ELR (cell line): ENCODE measurements at regions not wholly inside any gene's neighbourhood (a gene's known extent, or its start where the extent isn't known, plus 50 kb on each side); places are given as distances from the start of the nearest gene placed in this dataset.

Experiments
- DNase-seq: peaks from one replicate; pipeline ENCODE4 v3.0.0-alpha.2; 2015; ENCODE audit warnings: low read depth

DNA sequence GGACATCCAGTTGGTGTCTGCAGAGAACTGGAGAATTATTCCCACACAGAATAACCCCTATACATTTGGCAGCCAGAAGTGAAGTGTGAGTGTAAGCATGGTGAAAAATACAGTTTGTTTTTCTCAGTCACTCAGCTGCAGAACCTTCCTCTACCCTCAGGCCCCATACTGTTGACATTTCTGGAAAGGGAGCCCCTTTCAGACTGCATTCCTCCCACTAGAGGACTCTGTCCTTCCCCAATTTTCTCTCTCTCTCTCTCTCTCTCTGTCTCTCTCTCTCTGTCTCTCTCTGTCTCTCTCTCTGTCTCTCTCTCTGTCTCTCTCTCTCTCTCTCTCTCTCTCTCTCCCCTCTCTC lies 86.8 kb upstream of the STEAP1B start:
- DNase-seq, result peak; percentile 79

DNA sequence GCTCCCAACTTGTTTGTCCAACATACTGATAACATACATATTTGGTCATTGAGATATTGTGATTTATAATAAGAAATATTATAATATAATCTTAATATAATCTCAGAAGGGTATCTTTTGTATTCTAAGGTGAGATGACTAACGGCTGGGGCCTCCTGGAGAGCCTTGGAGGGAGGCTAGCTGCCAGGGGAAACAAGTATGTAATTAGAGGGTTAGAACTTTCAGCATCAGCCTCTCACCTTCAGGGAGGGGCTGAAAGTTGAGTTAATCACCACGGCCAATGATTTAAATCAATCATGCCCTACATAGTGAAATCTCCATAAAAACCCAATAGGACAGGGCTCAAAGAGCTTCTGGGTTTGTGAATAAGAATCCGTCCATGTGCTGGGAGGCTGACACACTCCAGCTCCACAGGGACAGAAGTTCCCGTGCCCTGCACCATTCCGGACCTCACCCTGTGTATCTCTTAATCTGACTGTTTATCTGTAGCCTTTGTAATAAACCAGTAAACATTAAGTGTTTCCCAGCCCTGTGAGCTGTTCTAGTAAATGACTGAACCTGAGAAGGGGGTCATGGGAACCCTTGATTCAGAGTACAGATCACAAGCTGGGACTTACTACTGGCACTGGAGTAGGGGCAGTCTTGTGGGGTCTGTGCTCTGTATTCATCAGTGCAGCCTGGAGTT lies 86.3 kb upstream of the STEAP1B start:
- peak; percentile 48 for DNase-seq

DNA sequence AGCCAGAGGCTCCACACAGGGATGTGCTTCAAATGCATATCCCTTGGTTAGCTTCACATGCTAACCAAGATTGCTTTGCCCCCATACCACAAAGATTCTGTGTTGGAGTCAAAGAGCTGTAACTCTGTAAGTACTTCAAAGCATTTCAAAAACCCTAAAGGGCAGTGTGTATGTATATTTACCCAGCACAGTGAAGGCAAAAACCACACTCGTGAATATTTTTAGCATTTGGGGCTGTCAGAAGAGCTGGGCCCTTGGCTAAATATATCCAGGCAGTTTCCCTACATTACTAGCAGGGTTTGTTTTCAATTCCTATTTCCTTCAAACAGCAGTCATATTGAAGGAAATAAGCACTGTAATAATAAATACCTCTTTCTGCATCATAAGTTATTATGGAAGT lies 84.2 kb upstream of the STEAP1B start:
- no peak for DNase-seq

DNA sequence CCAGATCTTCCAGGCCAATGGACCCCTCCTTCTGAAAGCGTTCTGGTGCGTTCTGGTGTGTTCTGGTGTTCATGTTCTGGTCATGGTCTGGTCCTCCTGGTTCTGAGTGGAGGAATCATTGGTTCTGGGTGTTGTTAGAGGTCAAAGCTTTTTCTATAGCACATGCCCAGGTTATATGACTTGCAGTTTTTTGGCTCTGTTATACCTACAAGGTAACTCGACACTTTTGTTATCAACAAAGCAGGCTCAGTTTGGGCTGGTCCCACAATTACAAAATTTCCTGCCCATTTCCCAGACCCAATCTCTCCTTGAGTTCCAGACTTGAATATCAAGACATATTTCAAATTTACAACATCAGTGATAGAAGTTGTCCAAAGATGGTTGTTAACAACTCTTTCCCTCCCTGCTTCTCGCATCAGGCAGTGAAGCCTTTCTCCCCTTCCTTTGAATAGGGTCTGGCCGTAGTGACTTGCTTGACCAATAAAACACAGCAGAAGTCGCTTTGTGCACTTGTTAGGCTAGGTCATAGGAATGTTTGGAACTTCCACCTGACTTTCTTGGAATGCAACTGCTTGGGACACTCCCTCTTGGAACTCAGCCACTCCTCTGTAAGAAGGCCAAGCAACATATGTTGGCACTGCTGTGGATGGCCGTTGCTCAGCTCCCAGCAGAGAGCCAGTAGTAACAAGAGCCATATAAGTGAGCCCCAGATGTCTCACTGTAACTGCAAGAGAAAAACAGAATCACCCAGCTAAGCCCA lies 83.1 kb upstream of the STEAP1B start:
- peak; percentile 94 for DNase-seq

- DNase-seq, result no peak
These were observed 81.1 kb upstream of the STEAP1B start for GRCh38 chr7:22581099-22581498.

- DNase-seq, result no peak
These were observed 80.0 kb upstream of the STEAP1B start for GRCh38 chr7:22579961-22580360.

- DNase-seq, result peak; percentile 99
These were observed 78.2 kb upstream of the STEAP1B start for GRCh38 chr7:22578007-22578733.

DNA sequence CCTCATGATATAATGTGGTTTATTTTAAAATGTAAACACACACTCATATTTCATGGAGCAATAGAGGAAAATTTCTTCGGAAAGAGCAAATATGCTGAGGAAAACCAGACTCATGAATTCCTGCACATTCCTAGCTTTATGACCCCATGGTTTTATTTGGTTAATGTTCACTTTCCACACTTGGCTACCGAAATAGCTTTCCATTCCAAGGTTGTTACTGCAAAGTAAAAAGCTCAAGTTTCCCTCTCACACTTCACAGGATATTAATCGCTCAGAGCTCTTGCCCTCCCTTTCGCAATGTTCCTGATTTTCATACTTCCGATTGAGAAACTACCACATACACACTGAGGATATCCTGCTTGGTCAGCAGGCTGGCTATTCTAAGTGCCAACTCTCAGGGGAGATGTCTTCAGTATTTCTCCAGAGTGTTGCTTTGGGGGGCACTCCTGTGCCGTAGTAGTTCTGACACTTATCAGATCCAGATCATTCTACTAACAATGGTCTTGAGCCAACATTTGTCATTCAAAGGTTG lies 77.5 kb upstream of the STEAP1B start:
- peak; percentile 95 for DNase-seq

GRCh38 chr7:22576612-22577469 lies 76.9 kb upstream of the STEAP1B start:
- no peak for DNase-seq

DNA sequence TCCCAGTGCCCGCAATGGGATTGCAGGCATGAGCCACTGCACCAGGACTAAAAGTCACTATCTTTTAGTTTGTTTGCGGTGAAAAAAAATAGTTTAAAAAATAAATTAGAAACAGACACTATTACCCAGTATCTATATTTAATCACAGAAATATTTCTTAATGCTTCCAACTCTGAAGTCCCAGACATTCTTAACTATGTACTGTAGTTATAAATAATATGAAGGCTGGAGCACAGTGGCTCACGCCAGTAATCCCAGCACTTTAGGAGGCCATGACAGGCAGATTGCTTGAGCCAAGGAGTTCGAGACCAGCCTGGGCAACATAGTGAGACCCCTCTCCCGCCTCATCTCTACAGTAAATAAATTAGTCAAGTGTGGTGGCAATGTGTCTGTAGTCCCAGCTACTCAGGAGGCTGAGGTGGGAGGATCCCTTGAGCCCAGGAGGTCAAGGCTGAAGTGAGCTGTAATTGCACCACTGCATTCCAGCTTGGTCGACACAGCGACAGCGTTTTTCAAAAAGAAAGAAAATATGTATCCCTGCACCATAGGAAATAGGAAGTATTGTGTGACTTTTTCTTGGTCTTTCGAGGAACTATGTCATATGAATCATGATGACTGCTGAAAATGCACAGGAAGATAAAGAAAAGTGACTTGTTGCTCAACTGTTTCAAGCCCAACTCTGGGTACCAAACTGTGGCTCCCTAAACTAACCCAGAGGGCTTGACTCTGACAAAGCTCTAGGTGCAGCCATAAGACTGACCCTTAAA lies 74.9 kb upstream of the STEAP1B start:
- DNase-seq, result peak; percentile 62

- peak; percentile 100 for DNase-seq
These were observed 72.9 kb upstream of the STEAP1B start for GRCh38 chr7:22572937-22573336.

DNA sequence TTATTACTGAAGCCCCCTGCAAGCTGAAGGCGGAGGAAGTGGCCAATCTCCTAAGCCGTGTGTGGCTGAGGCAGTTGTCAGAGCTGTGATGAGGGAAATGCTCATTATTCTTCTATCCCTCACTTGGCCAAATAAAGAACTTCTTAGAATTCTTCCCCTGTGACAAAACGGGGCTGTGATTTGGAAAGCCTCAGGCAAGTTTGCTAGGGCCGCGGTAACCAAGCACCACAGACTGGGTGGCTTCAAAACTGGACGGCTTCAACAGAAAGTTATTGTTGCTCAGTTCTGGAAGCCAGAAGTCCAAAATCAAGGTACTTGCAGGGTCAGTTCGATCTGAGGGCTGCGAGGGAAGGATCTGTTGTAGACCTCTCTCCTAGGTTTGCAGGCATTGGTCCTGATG lies 72.3 kb upstream of the STEAP1B start:
- DNase-seq, result peak; percentile 90

GRCh38 chr7:22571766-22572165 lies 71.8 kb upstream of the STEAP1B start:
- peak; percentile 22 for DNase-seq

GRCh38 chr7:22569586-22570321 lies 69.8 kb upstream of the STEAP1B start:
- peak; percentile 98 for DNase-seq

DNA sequence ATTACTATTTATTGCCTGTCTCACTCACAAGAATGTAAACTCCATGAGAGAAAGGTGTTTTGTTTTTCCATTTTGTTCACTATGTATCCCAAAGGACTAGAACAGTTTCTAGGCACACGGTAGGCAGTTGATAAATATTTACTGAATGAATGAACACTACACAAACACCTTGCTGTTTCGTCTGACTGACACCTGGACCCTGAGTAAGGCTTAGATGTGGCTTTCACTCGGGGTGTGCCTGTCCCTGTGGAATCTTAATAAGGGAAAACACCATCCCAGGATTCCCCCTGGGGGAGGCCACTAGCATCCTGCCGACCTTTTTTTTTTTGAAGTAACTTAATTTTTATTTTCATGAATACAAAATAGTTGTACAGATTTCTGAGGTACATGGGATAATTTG lies 66.6 kb upstream of the STEAP1B start:
- DNase-seq, result no peak

DNA sequence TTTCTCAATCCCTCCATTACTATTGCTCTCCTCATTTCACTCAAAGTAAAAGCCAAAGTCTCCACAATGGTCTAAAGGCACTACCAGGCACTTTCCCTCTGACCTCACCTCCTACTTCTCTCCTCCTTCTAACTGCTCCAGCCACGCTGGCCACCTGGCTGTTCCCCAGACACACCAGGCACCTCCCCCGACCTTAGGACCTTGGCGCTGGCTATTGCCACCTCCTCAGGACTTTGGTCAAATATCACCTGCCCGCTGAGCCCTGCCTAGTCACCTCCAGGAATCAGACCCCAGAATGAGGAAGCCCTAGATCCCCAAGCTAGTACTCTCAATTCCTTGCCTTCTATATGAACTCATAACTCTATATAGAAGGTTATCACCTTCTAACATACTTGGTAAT lies 66.2 kb upstream of the STEAP1B start:
- no peak for DNase-seq

GRCh38 chr7:22565315-22565811 lies 65.4 kb upstream of the STEAP1B start:
- peak; percentile 93 for DNase-seq

- DNase-seq, result peak; percentile 98
These were observed 64.6 kb upstream of the STEAP1B start for GRCh38 chr7:22564511-22565045.

GRCh38 chr7:22563621-22564241 lies 63.7 kb upstream of the STEAP1B start:
- peak; percentile 66 for DNase-seq
